ENCODE measurements at regions not wholly inside any gene's neighbourhood (a gene's known extent, or its start where the extent isn't known, plus 50 kb on each side); places are given as distances from the start of the nearest gene placed in this dataset.

DNA sequence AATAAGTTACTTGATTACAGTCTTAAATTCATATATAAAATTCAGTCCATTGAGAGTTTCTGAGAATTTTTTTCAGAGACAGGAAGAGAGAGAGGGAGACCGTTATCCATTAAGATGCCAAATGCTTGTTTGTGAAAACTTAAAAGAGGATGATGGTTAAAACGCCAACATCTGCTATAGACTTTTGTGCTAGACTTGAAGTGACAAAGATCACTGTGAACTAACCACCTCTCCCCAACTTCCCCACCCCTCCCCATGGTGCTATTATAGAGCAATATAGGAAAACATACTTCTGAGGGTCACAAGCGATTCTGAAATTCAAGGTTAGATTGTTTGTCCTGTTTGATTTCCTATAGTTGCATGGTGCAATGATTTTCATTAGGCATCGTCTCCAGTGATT lies 440.8 kb downstream of the RMST start:
- intact Hi-C loops (cut with micrococcal nuclease) = no loop called here
- Histone ChIP-seq H2AFZ (ENCODE audit: low read depth, low read length) (no peak overlapping the region), H3K27me3 (ENCODE audit: control insufficient read depth in 2 of 2, insufficient read depth in 2 of 2, low read length in 2 of 2) (no peaks in the 10 kb centered on the region), H3K4me3 (no peak overlapping the region), H4K20me1 (replicated peaks; ENCODE audit: control insufficient read depth, insufficient read depth, low read length) (no peaks in the 10 kb centered on the region), H3K36me3 (ENCODE audit: control insufficient read depth, insufficient read depth, low read length) (no peaks in the 10 kb centered on the region), H3K9ac (ENCODE audit: insufficient read depth in 1 of 2, low read depth in 2 of 2, low read length in 2 of 2) (no peak overlapping the region), H3K4me1 (replicated peaks in 1 of 2; ENCODE audit: control insufficient read depth in 2 of 2, insufficient read depth in 2 of 2, low read length in 2 of 2) (no peaks in the 10 kb centered on the region), H3K9me1 (ENCODE audit: control insufficient read depth, insufficient read depth, low read length) (no peaks in the 10 kb centered on the region), H3K27ac (ENCODE audit: extremely low read depth, low read depth, low read length) (no peak overlapping the region), H3K4me2 (ENCODE audit: insufficient read depth, low read length) (no peak overlapping the region), H3K9me3 (replicated peaks; ENCODE audit: control insufficient read depth, insufficient read depth, low read depth, low read length) (no peaks in the 10 kb centered on the region), H3K79me2 (ENCODE audit: control insufficient read depth, insufficient read depth, low read length) (no peaks in the 10 kb centered on the region)
- FAIRE-seq = no peak
- TF ChIP-seq HLTF (IDR thresholded peaks at IDR 0.05) = no peak
- TF ChIP-seq ZNF830 (CRISPR knock-in tag; IDR thresholded peaks at IDR 0.05) = no peak
- TF ChIP-seq, protein P1, sequence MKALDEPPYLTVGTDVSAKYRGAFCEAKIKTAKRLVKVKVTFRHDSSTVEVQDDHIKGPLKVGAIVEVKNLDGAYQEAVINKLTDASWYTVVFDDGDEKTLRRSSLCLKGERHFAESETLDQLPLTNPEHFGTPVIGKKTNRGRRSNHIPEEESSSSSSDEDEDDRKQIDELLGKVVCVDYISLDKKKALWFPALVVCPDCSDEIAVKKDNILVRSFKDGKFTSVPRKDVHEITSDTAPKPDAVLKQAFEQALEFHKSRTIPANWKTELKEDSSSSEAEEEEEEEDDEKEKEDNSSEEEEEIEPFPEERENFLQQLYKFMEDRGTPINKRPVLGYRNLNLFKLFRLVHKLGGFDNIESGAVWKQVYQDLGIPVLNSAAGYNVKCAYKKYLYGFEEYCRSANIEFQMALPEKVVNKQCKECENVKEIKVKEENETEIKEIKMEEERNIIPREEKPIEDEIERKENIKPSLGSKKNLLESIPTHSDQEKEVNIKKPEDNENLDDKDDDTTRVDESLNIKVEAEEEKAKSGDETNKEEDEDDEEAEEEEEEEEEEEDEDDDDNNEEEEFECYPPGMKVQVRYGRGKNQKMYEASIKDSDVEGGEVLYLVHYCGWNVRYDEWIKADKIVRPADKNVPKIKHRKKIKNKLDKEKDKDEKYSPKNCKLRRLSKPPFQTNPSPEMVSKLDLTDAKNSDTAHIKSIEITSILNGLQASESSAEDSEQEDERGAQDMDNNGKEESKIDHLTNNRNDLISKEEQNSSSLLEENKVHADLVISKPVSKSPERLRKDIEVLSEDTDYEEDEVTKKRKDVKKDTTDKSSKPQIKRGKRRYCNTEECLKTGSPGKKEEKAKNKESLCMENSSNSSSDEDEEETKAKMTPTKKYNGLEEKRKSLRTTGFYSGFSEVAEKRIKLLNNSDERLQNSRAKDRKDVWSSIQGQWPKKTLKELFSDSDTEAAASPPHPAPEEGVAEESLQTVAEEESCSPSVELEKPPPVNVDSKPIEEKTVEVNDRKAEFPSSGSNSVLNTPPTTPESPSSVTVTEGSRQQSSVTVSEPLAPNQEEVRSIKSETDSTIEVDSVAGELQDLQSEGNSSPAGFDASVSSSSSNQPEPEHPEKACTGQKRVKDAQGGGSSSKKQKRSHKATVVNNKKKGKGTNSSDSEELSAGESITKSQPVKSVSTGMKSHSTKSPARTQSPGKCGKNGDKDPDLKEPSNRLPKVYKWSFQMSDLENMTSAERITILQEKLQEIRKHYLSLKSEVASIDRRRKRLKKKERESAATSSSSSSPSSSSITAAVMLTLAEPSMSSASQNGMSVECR (CRISPR knock-in tag; IDR thresholded peaks at IDR 0.05) = no peak
- no peak for TF ChIP-seq MTA2 (IDR thresholded peaks at IDR 0.05; ENCODE audit: low read depth)
- TF ChIP-seq RBM15 (IDR thresholded peaks at IDR 0.05; ENCODE audit: insufficient read depth, low read length) = no peak
- TF ChIP-seq, protein P2, sequence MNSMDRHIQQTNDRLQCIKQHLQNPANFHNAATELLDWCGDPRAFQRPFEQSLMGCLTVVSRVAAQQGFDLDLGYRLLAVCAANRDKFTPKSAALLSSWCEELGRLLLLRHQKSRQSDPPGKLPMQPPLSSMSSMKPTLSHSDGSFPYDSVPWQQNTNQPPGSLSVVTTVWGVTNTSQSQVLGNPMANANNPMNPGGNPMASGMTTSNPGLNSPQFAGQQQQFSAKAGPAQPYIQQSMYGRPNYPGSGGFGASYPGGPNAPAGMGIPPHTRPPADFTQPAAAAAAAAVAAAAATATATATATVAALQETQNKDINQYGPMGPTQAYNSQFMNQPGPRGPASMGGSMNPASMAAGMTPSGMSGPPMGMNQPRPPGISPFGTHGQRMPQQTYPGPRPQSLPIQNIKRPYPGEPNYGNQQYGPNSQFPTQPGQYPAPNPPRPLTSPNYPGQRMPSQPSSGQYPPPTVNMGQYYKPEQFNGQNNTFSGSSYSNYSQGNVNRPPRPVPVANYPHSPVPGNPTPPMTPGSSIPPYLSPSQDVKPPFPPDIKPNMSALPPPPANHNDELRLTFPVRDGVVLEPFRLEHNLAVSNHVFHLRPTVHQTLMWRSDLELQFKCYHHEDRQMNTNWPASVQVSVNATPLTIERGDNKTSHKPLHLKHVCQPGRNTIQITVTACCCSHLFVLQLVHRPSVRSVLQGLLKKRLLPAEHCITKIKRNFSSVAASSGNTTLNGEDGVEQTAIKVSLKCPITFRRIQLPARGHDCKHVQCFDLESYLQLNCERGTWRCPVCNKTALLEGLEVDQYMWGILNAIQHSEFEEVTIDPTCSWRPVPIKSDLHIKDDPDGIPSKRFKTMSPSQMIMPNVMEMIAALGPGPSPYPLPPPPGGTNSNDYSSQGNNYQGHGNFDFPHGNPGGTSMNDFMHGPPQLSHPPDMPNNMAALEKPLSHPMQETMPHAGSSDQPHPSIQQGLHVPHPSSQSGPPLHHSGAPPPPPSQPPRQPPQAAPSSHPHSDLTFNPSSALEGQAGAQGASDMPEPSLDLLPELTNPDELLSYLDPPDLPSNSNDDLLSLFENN (IDR thresholded peaks at IDR 0.05; ENCODE audit: low read depth in 2 of 2, low read length in 2 of 2) = no peak
- TF ChIP-seq ZFPM2 (CRISPR knock-in tag; IDR thresholded peaks at IDR 0.05) = no peak
- no peak for TF ChIP-seq GATA2 (CRISPR knock-in tag; IDR thresholded peaks at IDR 0.05)
- TF ChIP-seq ATF7 (IDR thresholded peaks at IDR 0.05) = no peak
- TF ChIP-seq CXXC5 (CRISPR knock-in tag; IDR thresholded peaks at IDR 0.05) = no peak
- TF ChIP-seq, protein P3, sequence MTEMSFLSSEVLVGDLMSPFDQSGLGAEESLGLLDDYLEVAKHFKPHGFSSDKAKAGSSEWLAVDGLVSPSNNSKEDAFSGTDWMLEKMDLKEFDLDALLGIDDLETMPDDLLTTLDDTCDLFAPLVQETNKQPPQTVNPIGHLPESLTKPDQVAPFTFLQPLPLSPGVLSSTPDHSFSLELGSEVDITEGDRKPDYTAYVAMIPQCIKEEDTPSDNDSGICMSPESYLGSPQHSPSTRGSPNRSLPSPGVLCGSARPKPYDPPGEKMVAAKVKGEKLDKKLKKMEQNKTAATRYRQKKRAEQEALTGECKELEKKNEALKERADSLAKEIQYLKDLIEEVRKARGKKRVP (CRISPR knock-in tag; IDR thresholded peaks at IDR 0.05) = no peak
- TF ChIP-seq ELF4 (CRISPR knock-in tag; IDR thresholded peaks at IDR 0.05) = no peak
- no peak for TF ChIP-seq HDAC1 (IDR thresholded peaks at IDR 0.05)
- TF ChIP-seq ZNF165 (CRISPR knock-in tag; IDR thresholded peaks at IDR 0.05; ENCODE audit: borderline replicate concordance) = no peak
- TF ChIP-seq ARHGAP35 (IDR thresholded peaks at IDR 0.05; ENCODE audit: partially characterized antibody) = no peak
- TF ChIP-seq MEF2D (tag; conservative IDR thresholded peaks at IDR 0.05; ENCODE audit: low read depth) = no peak
- TF ChIP-seq NR2C1 (IDR thresholded peaks at IDR 0.05) = no peak
- no peak for TF ChIP-seq NR2C1 (tag; IDR thresholded peaks at IDR 0.05)
- in situ Hi-C loops (cut with MboI) = no loop called here
- no peak for DNase-seq (ENCODE audit: extremely low read depth in 1 of 4, low spot score in 3 of 4)
- ChIA-PET CTCF (ENCODE audit: low intra/inter-chr PET ratio) (no interaction called here), POLR2A (no interaction called here)
- WGBS (ENCODE audit: insufficient coverage, low coverage, missing lambda C conversion rate) = 0% methylated on average over 4 of the region's 4 CpGs
- ATAC-seq = no peak
- BruUV-seq (replicated peaks) = no TSS peak

Data from K562 (cell line).